Adrenal gland (tissue), 9 donors: ENCODE measurements at regions not wholly inside any gene's neighbourhood (a gene's known extent, or its start where the extent isn't known, plus 50 kb on each side); places are given as distances from the start of the nearest gene placed in this dataset.

ENCODE experiments used
- DNase-seq, 7 donors: peaks; one replicate each; pipeline ENCODE4 v3.0.0-alpha.2; 2019 to 2020
- H3K27ac ChIP-seq, 5 donors: fragments of 200-600 bp; sonication (generic) in 4 of 5; 1 replicate in 3 of 5; 2 replicates in 2 of 5; pipeline versions ENCODE4 v1.5.1 to v1.8.0; 2016 to 2020; ENCODE audit warnings: mild to moderate bottlenecking in 1 of 5
- H3K27me3 ChIP-seq: fragments of 200-600 bp; 2 replicates; pipeline ENCODE4 v1.8.0; 2021
- H3K36me3 ChIP-seq, 2 donors: fragments of 200-600 bp; replicated peaks in 1 of 2; 1 replicate in 1 of 2; 2 replicates in 1 of 2; pipeline versions ENCODE4 v1.5.1 to v1.8.0; 2018 to 2022
- H3K4me1 ChIP-seq, 2 donors: fragments of 200-600 bp; replicated peaks in 1 of 2; 1 replicate in 1 of 2; 2 replicates in 1 of 2; pipeline versions ENCODE4 v1.5.1 to v1.8.0; 2018 to 2021
- H3K4me3 ChIP-seq, 4 donors: fragments of 200-600 bp; sonication (generic) in 3 of 4; one replicate each; pipeline ENCODE4 v1.5.1; 2016 to 2018
- H3K9me3 ChIP-seq, 3 donors: fragments of 200-600 bp; sonication (generic) in 1 of 3; replicated peaks in 1 of 3; 1 replicate in 2 of 3; 2 replicates in 1 of 3; pipeline versions ENCODE4 v1.5.1 to v1.8.0; 2016 to 2021
- CTCF ChIP-seq, 6 experiments: fragments of 450-650 bp in 4 of 6; fragments of 200-600 bp in 2 of 6; sonication (generic) in 1 of 6; IDR thresholded peaks; 1 replicate in 5 of 6; 2 replicates in 1 of 6; pipeline versions ENCODE4 v1.5.1 to v1.8.0; 2016 to 2021; ENCODE audit warnings: antibody characterized with exemption in 6 of 6, mild to moderate bottlenecking in 2 of 6, moderate library complexity in 1 of 6
- POLR2A ChIP-seq, 2 donors: fragments of 450-650 bp; IDR thresholded peaks; one replicate each; pipeline ENCODE4 v1.6.1; 2017; ENCODE audit warnings: antibody characterized with exemption in 2 of 2, mild to moderate bottlenecking in 2 of 2, moderate library complexity in 1 of 2
- WGBS, 4 donors: extraction: QIAGEN DNeasy Blood & Tissue Kit in 2 of 4; methylation state at CpG; one replicate each; pipeline versions ENCODE4 v1.1.5 to v1.1.7; 2013 to 2017; 5-methylcytosine and 5-hydroxymethylcytosine counted together
- intact Hi-C, 2 donors: fragments of 100-400 bp; cut with DNase I; formaldehyde crosslinking; loops; one replicate each; pipeline versions ENCODE4 v1.14.1 to v1.15.0; 2022 to 2023
- donor health status: healthy with polysubstance abuse.
- donor health status: Bipolar disorder and iron deficiency.
- donor health status: DM: yes; HTN: yes; CAD: no.
- donor health status: DM: no; HTN: no; CAD: no.
- donor health status: DM: no; HTN: no; CAD: no.

DNA sequence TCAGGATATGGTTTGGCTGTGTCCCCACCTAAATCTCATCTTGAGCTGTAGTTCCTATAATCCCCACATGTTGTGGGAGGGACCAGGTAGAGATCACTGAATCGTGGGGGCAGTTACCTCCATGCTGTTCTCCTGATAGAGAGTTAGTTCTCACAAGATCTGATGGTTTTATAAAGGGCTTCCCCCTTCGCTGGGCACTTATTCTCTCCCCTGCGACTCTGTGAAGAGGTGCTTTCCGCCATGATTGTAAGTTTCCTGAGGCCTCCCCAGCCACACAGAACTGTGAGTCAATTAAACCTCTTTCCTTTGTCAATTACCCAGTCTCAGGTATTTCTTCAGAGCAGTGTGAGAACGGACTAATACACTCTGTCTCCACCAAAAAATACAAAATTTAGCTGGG, 291.9 kb downstream of the BCOR start:
- H3K9me3 ChIP-seq: no peaks in the 10 kb centered on the region
- H3K36me3 ChIP-seq: no peaks in the 10 kb centered on the region
- no peak overlapping the region for H3K4me3 ChIP-seq
- peaks cover 0 to 9% of the 10 kb centered on the region in 2 donors for H3K4me1 ChIP-seq
- no peak overlapping the region for H3K27ac ChIP-seq
- intact Hi-C loops: no loop called here
- 84 to 95% (median 92%) methylated on average over 4 to 5 of the region's 5 CpGs for WGBS, 4 donors
- TF ChIP-seq POLR2A (IDR thresholded peaks at IDR 0.05): no peak
- TF ChIP-seq CTCF (IDR thresholded peaks at IDR 0.05): no peak
- peaks cover 4% of the 10 kb centered on the region for H3K27me3 ChIP-seq
- DNase-seq: no peak

- intact Hi-C loops: no loop called here
- WGBS, 4 donors: 30 to 78% (median 41%) methylated on average over 2 to 7 of the region's 7 CpGs
- Histone ChIP-seq H3K4me3 (no peak overlapping the region), H3K4me1 (peaks cover 0 to 9% of the 10 kb centered on the region in 2 donors), H3K36me3 (no peaks in the 10 kb centered on the region), H3K27me3 (peaks cover 4% of the 10 kb centered on the region), H3K9me3 (no peaks in the 10 kb centered on the region), H3K27ac (peak overlapping the region in 4 of 5 donors; percentile 13 to 80 (median 44))
- peak in 5 of 7 donors; percentile 20 to 66 (median 47) for DNase-seq
- TF ChIP-seq CTCF (IDR thresholded peaks at IDR 0.05): no peak
- TF ChIP-seq POLR2A (IDR thresholded peaks at IDR 0.05): no peak
Observed at GRCh38 chrX:39808471-39808917, 289.3 kb downstream of the BCOR start.

DNA sequence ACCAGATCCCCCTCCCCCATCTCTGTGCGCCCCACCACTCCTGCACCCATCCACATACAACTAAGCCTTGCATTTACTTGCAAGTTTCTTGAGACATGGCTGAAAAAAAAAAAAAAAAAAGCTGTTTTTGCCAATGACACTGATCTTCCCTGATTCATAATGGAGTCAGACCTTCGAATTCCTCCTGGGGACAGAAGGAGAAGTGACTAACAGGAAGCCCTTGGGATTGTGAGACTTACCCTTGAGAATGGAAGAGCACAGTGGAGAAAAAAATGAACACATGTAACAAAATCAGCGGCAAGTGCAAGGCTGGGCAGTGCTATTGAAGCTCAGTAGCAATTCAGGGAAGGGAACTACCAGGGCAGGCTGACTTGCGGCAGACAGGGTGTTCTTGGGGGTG, 288.4 kb downstream of the BCOR start:
- Histone ChIP-seq H3K9me3 (no peaks in the 10 kb centered on the region), H3K27me3 (peaks cover 4% of the 10 kb centered on the region), H3K4me3 (no peak overlapping the region), H3K4me1 (peaks cover 0 to 9% of the 10 kb centered on the region in 2 donors), H3K36me3 (no peaks in the 10 kb centered on the region), H3K27ac (peak overlapping the region in 3 of 5 donors; percentile 13 to 80 (median 63))
- DNase-seq: peak in 4 of 7 donors; percentile 18 to 39 (median 28)
- intact Hi-C loops: no loop called here
- TF ChIP-seq POLR2A (IDR thresholded peaks at IDR 0.05): no peak
- TF ChIP-seq CTCF (IDR thresholded peaks at IDR 0.05): no peak
- 38 to 54% (median 47%) methylated on average over 4 of the region's 4 CpGs for WGBS, 4 donors

GRCh38 chrX:39810901-39811300, 286.9 kb downstream of the BCOR start:
- Histone ChIP-seq H3K9me3 (no peaks in the 10 kb centered on the region), H3K36me3 (no peaks in the 10 kb centered on the region), H3K4me1 (peaks cover 0 to 9% of the 10 kb centered on the region in 2 donors), H3K27me3 (peaks cover 4% of the 10 kb centered on the region), H3K4me3 (no peak overlapping the region), H3K27ac (no peak overlapping the region)
- intact Hi-C loops: loop anchor here (10.0 kb wide), 2 partner anchors 364 to 454 kb away; no protein-coding TSS in a partner anchor
- 65 to 81% (median 77%) methylated on average over 2 of the region's 2 CpGs for WGBS, 4 donors
- no peak for TF ChIP-seq CTCF (IDR thresholded peaks at IDR 0.05)
- TF ChIP-seq POLR2A (IDR thresholded peaks at IDR 0.05): no peak
- no peak for DNase-seq
